GM18861 (cell line): ENCODE measurements at regions not wholly inside any gene's neighbourhood (a gene's known extent, or its start where the extent isn't known, plus 50 kb on each side); places are given as distances from the start of the nearest gene placed in this dataset.
A peak's percentile ranks its signal among the peaks of the same experiment; 100 is the strongest.
"Not testable (repeated sequence)": the region's sequence is repeated elsewhere in the genome, so short reads cannot be mapped to it uniquely, and the experiment has no call there.

Experiments used
- ATAC-seq: cut with Tn5 transposase; IDR thresholded peaks from one replicate; pipeline ENCODE4 v1.9.1; 2021; ENCODE audit not compliant: unreplicated experiment

DNA sequence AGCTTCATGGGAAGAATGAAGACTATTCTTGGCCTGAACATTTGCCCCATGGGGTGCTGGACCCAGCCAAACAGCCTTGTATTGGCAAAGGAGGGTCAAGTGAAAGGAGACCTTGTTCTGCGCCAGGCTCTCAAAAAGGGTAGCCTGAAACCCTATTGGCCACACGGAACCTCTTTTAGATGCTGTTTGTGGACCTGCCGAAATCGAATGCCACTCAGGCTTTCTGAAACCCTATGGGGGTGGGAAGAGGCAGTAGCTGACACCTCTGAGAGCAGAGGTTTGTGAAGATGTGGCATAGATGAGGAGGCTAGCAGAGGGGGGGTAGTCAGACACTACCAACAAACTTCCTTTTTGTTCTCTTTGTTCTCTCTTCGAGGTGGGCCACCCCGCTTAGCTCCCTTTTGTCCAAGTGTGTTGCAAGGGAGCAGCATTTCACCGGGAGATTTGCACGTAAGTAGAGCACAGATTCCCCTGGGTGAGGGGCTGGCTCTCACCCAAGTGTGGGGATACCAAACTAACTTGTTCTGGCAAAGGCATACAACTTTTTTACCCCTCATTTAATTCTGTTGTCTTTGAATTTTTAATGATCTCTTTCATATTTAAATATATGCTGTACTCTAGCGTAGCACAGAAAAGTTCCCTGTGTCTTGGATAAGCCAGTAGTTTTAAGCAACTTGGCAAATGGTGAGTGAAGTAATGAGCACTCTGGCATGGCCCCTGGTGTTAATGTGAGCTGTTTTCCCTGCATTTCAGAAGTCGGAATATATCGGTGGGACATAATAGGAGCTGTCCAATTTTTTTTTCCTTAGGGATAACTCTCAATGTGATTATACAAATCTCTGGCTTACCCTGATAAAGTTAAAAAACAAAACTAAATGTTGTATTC, 107.7 kb downstream of the SEPTIN7 start:
- no peak for ATAC-seq

DNA sequence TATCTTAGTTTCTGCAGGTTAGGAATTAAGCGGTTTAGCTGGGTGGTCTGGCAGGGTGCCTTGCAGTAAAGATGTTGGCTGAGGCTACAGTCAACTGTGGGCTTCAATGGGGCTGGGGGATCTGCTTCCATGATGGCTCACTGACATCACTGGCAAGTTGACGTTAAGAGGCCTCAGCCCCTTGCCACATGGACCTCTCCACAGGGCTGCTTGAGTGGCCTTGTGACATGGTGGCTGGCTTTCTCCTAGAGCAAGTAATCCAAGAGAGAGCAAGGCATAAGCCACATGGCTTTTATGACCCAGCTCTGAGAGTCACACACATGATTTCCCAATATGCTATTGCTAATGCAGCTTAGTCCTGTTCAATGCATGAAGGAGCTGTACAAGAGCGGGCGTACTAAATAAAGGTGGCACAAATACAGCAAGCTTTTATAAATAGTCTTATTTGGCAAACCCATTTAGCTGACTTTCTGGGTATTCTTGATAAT, 109.1 kb downstream of the SEPTIN7 start:
- ATAC-seq, result no peak

DNA sequence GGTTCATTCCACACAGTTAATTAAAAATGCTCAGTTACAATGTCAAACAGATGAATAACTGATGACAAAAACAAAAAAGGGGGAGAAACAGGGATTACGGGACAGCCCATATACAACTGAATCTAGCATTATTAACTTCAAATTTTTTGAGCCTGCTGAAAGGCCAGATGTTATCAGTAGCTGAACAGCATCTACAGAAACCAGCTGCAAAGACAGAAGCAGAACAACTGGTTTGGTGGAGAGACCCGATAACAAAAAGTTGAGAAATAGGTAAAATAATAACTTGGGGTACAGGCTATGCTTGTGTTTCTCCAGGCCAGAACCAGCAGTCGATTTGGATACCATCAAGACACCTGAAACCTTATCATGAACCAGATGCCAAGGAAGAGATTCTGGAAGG, 109.8 kb downstream of the SEPTIN7 start:
- not testable (repeated sequence) for ATAC-seq

DNA sequence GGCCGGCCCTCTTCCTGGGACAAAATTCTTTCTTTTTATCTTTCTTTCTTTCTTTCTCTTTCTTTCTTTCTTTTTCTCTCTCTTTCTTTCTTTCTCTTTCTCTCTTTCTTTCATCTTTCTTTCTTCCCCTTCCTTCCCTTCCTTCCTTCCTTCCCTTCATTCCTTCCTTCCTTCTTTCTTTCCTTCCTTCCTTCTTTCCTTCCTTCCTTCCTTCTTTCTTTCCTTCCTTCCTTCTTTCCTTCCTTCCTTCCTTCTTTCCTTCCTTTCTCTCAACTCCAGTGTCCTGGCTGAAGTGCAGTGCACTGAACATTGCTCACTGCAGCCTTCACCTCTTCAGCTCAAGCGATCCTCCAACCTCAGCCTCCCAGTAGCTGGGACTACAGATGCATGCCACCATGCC, 112.5 kb downstream of the SEPTIN7 start:
- not testable (repeated sequence) for ATAC-seq

DNA sequence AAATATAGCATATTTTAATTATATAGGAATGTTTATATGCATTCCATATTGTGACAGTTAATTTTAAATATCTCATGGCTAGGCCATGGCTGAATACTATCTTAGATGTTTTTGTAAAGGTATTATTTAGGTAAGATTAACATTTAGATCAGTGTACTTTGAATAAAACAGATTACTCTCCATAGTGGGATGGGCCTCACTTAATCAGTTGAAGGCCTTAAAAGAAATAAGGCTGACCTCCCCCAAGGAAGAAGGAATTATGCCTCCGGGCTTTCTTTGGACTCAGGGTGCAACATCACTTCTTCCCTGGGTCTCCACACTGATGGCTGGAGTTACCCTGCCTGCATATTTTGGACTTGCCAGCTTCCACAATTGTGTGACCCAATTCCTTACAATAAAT, 113.4 kb downstream of the SEPTIN7 start:
- ATAC-seq, result not testable (repeated sequence)

DNA sequence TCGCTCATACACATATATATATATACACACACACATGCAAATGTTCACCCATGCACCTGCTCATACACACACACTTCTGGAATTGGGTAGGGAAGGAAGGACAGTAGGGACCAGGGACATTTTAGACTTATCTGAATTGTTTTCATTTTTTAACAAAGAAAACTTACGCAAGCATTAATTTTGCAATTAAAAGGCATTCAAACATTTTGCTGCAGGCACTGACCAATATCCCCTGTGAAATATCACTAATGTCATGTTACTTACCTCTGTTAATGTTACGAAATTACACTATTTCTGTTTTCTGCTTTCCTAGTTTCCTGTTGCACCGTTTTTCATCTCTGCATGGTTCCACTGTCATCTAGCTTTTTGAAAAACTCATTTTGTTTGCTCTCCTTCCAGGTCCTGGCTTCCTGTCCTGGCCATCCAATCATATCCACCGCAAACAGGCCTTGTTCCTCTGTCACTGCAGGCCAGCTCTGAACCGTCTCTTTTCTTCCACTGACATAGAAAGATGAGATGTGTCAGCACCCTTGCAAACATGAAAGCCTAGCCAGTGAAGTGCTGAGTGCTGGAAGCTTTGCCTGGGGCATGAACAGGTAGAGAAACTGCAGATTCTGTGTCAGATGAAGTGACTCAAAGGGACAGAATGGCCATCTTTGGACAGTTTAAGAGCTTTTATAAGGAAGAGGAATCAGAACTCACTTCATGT, 114.5 kb downstream of the SEPTIN7 start:
- ATAC-seq, result not testable (repeated sequence)

DNA sequence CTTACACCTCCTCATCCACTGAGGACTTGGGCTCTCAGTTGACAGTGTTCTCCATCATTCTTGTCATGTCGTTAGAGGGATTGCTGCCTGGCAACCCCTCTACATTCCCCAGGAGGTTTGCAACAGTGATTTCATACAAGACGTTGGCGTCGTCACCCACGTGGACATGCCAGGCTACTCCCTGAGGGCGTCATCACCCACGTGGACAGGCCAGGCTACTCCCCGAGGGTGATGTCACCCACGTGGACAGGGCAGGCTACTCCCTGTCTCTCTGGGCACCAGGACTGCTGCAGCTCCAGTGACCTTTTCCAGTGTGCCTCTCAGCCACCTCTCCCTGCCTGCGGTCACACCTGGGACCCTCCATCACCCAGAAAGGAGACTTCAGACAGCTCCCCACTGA, 117.4 kb downstream of the SEPTIN7 start:
- ATAC-seq, result not testable (repeated sequence)

DNA sequence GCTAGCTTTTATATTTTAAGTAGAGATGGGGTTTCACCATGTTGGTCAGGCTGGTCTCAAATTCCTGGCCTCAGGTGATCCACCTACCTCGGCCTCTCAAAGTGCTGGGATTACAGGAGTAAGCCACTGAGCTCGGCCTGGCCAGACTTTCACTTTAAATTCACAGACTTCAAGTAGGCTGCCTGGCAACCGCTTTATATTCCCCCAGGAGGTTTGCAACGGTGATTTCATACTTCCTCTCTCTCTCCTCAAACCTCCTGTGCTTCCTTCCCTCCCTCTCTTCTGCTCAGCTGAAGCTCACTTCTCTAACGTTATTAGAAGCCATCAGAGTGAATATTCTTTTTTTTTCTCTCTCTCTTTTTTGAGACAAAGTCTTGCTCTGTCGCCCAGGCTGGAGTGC, 118.8 kb downstream of the SEPTIN7 start:
- ATAC-seq, result peak; percentile 82

DNA sequence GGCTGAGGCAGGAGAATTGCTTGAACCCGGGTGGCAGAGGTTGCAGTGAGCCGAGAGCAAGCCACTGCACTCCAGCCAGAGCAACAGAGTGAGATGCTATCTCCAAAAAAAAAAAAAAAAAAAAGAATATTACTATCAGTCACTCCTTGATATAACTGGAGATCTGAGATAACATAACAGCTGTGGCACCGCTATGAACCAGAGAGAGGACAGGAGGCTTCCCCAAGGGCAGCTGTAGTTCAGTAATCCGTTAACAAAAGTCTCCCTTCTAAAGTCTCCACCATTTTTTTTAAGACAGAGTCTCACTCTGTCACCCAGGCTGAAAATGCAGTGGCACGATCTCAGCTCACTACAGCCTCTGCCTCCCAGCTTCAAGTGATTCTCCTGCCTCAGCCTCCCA, 120.5 kb downstream of the SEPTIN7 start:
- not testable (repeated sequence) for ATAC-seq

DNA sequence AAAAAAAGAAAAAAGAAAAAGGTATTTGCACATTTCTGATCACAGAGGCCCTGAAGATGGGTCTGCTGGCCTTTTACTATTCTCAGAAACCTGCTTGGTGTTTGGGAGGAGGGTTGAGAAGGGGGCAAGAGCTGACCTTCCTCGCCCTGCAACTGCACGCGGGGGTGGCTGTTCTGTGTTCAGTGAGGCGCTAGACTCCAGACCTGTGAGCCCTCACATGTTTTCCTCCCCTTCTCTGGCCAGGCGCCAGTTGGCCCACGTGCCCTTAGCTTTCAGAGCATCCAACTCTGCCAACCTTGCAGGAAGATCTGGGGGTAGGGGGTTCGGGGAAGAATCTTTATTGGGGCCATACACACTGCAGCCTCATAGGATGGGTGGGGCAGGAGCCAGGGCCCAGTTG, 123.8 kb downstream of the SEPTIN7 start:
- ATAC-seq, result not testable (repeated sequence)

DNA sequence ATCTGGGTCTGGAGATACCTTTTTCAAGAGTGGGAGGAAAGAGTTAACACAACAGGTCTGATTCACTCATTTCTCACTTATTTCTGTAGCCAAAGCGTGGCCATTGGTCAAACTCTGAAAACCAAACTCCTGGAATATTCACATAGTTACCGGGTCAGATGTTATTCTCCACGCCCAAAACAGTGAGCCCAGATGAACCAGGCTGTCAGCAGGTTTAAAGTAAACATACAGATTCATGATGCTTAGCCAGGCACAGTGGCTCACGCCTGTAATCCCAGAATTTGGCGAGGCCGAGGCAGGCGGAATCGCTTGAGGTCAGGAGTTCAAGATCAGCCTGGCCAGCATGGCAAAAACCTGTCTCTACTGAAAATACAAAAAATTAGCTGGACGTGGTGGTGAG, 126.1 kb downstream of the SEPTIN7 start:
- ATAC-seq, result not testable (repeated sequence)

DNA sequence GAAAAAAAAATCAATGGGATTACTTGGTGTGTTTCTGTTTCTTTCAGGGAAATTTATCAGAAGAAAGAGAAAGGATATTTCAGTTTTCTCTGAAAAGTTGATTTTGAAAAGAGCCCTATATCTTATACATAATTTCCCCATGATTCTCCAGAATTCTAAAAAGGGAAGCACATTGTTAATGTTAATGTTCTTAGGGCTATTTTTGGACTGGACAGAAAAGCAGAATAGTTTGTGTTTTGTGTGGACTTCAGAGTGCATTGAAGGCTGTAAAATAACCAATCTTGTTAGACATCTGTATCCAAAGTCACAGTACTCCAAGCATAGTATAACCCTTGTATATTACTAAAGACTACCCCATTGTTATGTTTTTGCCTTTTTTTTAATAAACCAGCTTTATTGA, 130.3 kb downstream of the SEPTIN7 start:
- ATAC-seq, result not testable (repeated sequence)

DNA sequence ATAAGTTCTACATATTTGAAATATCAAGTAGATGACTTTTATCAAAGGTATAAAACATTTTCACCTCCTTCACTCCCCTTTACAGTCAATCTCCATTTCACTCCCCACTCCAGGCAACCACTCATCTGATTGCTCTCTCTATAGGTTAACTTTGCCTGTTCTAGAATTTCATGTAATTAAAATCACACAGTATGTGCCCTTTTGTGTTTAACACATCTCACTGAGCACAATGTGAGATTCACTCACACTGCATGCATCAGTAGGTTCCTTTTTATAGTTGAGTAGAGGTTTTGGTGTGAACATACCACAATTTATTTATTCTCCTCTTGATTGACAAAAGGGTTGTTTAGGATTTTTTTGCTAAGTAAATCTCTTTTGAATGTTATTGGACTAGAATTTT, 130.7 kb downstream of the SEPTIN7 start:
- ATAC-seq, result not testable (repeated sequence)

DNA sequence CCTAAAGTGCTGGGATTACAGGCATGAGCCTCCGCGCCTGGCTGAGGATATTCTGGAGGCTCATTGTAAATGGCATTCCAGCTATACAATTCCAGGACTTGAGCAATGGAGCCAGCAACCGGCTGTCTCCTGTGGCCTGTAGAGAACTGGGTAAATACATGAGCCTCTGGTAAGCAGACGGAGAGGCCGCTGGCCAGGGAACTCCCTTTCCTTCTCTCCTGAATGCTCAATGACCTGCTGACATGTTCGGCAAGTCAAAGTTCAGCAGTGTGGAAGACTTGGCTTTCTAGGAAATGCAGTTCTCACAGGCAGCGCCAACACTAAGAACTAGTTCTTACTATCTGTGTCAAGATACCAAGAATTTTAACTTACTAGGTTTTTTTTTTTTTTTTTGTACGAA, 139.8 kb downstream of the SEPTIN7 start:
- not testable (repeated sequence) for ATAC-seq

DNA sequence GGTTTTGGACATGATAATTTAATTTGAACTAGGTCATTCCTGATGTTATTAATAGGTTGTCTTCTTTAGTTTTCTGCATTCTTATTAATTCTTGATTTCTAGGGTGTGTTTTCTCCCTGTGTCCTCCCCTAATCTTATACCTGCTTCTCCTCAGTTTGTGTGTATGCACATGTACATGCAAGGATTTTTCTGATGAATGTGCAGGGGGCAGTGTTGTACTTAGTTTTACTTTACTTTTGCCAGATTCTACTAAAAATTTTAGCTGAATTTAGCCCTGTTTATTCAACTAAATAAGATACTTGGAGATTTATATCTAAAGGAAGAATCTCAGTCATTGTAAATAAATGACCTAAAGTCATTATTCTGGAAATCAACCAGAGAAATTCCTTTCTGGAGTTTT, 144.8 kb downstream of the SEPTIN7 start:
- not testable (repeated sequence) for ATAC-seq

DNA sequence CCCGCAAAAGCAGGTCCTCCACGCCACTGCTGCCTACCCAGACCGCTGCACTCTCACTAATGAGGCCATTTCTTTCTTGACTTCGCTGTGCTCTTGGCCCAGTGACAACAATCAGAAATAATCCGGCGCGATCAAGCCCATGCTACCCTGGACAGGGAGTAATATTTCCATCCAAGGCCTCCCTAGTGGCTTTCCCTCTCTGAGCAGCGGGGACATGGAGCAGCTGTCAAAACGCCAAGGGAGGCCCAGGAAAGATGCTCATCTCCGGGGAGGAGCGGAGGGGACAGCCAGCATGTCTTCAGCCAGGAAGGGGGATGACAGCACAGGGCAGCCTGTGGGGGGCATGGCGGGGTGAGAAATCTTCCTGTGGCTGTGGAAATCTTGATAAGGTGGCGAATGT, 154.9 kb downstream of the SEPTIN7 start:
- not testable (repeated sequence) for ATAC-seq

DNA sequence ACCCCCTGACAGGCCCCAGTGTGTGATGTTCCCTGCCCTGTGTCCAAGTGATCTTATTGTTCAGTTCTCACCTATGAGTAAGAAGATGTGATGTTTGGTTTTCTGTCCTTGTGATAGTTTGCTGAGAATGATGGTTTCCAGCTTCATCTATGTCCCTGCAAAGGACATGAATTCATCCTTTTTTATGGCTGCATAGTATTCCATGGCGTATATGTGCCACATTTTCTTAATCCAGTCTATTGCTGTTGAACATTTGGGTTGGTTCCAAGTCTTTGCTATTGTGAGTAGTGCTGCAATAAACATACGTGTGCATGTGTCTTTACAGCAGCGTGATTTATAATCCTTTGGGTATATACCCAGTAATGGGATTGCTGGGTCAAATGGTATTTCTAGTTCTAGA, 156.1 kb downstream of the SEPTIN7 start:
- ATAC-seq, result not testable (repeated sequence)

DNA sequence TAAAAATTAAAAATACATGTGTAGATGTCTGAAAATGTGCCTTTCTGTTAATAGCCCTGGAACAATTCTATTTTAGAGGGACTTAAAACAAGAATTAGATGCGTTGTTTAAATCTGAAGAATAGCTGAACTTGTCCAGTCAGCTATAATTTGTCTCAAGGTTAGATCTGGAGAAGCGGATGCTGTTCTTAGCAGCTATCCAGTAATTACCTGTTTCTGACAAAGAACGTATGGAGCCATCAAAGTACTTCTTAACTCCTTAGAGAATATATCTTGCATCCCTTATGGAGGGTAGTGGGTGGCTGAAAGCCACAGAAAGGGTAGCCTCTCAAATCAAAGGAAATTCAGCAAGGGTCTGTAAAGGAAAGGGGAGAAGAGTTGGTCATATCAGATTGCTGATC, 160.4 kb downstream of the SEPTIN7 start:
- not testable (repeated sequence) for ATAC-seq

DNA sequence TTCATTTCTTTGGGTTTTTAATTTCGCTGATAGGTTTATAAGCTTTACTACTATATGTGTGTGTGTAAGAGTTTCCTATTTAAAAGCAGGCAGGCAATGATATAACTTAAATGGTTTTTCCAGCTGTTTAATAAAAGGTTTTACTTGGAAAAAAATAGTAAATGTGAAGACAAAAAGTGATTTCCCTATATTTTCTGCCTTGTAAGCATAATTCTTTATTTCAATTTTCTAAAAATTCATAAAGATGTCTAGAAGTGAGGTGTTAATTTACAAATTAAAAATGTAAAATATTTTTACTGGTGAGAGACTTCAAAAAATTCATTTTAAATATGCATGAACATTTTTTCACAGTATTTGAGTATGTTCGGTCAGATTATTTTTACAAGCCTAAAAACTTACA, 161.8 kb downstream of the SEPTIN7 start:
- not testable (repeated sequence) for ATAC-seq

DNA sequence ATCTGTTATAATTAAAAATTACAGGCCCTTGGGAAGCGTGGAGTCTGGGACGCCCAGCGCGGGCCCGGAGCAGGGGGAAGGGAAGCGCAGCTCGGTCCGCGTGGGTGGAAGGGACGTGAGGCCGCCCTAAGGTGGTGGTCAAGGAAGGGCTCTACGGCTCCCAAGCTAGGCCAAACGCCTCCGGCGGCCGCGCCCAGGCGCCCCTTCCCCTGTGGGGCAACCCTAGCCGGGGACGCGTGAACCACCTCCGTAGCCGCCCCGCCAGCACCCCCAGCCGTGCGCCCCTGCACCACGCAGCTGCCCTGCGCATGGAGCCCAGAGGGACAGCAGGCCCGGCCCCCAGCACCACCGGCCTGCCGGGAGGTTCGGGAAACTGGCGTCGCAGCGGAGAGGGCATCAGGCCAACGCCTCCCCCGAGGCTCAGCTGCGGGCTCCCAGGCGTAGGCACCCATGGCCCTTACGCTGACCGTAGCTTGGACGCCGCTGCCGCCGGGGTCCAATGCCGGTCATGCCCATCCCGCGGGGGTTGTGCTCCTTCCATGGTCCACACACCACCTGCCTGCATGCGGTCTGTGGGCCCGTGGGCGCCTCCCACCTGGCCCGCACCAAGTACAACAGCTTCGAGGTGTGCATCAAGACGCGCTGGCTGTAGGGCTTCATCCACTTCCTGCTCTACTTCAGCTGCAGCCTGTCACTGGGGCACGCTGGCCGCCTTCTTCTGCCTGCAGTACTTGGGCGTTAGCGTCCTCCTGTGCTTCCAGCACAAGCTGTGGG, 166.7 kb downstream of the SEPTIN7 start:
- ATAC-seq, result no peak
